ENCODE measurements at regions not wholly inside any gene's neighbourhood (a gene's known extent, or its start where the extent isn't known, plus 50 kb on each side); places are given as distances from the start of the nearest gene placed in this dataset.
"Not testable (repeated sequence)": the region's sequence is repeated elsewhere in the genome, so short reads cannot be mapped to it uniquely, and the experiment has no call there.

GRCh38 chr14:48725051-48725734 is 861.0 kb downstream of the RPS29 start:
- POLR2A ChIA-PET: no interaction called here
- Mint-ChIP-seq H3K4me1 (no peaks in the 10 kb centered on the region), H3K9me3 (peaks cover 0 to 7% (median 0%) of the 10 kb centered on the region in 9 donors), H3K36me3 (no peaks in the 10 kb centered on the region), H3K27me3 (no peaks in the 10 kb centered on the region), H3K4me3 (no peak overlapping the region), H3K27ac (no peak overlapping the region)
- ATAC-seq: no peak
- DNase-seq: no peak

DNA sequence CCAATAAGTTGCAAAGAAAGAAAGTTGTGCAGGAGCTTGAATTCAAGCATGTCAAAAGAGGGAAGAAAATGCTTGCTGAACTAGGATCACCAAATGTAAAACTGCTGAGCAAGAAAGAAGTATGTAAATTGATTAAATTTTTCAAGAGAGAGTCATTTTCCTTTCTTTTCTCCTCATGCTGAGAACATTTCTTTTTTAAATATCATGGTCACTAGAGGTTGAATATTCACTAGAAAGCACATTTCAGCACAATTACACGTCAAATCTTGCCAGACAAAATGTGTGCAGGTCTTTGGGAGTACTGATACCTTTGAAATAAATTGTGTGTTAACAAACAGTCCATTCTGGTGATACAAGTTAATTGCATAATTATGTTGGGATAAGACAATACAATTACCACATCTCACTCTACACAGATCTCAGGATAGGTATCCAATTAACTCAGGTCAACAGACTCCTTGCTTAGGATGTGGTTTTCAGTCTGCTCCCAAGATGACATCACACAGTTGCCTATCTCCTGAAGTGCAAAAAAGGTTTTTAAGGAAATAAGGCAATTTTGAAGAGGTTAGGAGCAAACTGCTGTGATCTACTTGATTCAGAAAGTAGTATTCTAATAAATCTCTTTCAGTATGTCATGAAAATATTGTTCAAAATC is 862.2 kb downstream of the RPS29 start:
- Mint-ChIP-seq H3K4me1 (no peaks in the 10 kb centered on the region), H3K27me3 (peaks cover 0 to 2% (median 0%) of the 10 kb centered on the region in 5 donors), H3K27ac (no peak overlapping the region), H3K4me3 (no peak overlapping the region), H3K9me3 (peaks cover 0 to 7% (median 0%) of the 10 kb centered on the region in 9 donors), H3K36me3 (no peaks in the 10 kb centered on the region)
- ATAC-seq (no peak), DNase-seq (no peak)
- POLR2A ChIA-PET: no interaction called here

- POLR2A ChIA-PET: no interaction called here
- no peaks in the 10 kb centered on the region for H3K4me1 Mint-ChIP-seq
- H3K4me3 Mint-ChIP-seq: no peak overlapping the region
- H3K27me3 Mint-ChIP-seq: peaks cover 0 to under 1% (median 0%) of the 10 kb centered on the region in 5 donors
- H3K27ac Mint-ChIP-seq: no peak overlapping the region
- no peak for ATAC-seq
- H3K36me3 Mint-ChIP-seq: no peaks in the 10 kb centered on the region
- peaks cover 0 to 21% (median under 1%) of the 10 kb centered on the region in 9 donors for H3K9me3 Mint-ChIP-seq
- no peak for DNase-seq
Measured at GRCh38 chr14:48714366-48714765, 871.8 kb downstream of the RPS29 start.

GRCh38 chr14:48710133-48710532 is 876.0 kb downstream of the RPS29 start:
- no peaks in the 10 kb centered on the region for H3K27me3 Mint-ChIP-seq
- POLR2A ChIA-PET: no interaction called here
- ATAC-seq (no peak), DNase-seq (no peak)
- H3K27ac Mint-ChIP-seq: no peak overlapping the region
- no peak overlapping the region for H3K4me3 Mint-ChIP-seq
- H3K4me1 Mint-ChIP-seq: no peaks in the 10 kb centered on the region
- H3K36me3 Mint-ChIP-seq: no peaks in the 10 kb centered on the region
- H3K9me3 Mint-ChIP-seq: peaks cover 0 to 21% (median 0%) of the 10 kb centered on the region in 9 donors

DNA sequence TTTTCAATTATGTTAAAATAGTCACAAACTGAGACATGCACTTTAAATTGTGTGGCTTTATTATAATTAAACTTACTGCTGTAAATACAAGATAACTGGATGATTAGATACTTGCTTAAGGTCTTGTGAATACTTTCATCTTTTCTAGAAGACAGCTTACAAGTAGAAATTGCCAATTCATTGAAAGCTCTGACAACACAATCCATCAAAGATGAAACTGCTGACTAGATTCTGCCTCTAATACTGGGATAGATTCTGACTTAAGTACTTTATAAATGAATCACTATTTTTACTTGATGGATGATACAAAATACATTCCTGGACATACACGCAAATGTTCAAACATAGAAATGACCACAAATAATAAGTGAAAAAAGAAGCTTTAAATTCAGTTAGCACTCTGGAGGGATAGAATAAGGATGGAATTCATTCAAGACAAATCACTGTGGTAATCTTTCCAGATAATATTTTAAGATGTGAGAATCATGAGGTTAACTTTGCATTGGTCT is 876.8 kb downstream of the RPS29 start:
- POLR2A ChIA-PET: no interaction called here
- no peak overlapping the region for H3K27ac Mint-ChIP-seq
- no peaks in the 10 kb centered on the region for H3K27me3 Mint-ChIP-seq
- peaks cover 0 to 21% (median 0%) of the 10 kb centered on the region in 9 donors for H3K9me3 Mint-ChIP-seq
- H3K4me1 Mint-ChIP-seq: no peaks in the 10 kb centered on the region
- ATAC-seq: no peak
- no peaks in the 10 kb centered on the region for H3K36me3 Mint-ChIP-seq
- no peak overlapping the region for H3K4me3 Mint-ChIP-seq
- no peak for DNase-seq

DNA sequence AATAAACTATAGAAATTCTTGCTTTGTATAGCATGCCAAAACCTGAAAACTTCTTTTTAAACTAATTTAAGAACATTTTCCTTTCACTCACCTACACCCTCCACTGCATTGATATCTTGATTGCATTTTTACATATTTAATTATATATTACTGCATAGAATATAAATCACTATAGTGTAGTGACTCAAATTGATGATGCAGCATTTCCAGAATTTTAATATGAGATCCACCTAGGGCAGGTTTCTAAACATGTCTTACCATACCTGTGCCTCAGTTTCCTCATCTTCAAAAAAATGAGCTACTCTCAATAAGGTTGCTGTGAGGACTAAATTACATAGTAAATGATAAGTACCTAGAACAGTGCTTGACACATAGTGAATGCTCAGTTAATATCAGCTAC is 881.5 kb downstream of the RPS29 start:
- Mint-ChIP-seq H3K4me3 (no peak overlapping the region), H3K27ac (no peak overlapping the region), H3K9me3 (peaks cover 0 to 14% (median 7%) of the 10 kb centered on the region in 9 donors), H3K27me3 (no peaks in the 10 kb centered on the region), H3K4me1 (no peaks in the 10 kb centered on the region), H3K36me3 (peaks cover 0 to 3% (median 0%) of the 10 kb centered on the region in 3 donors)
- ATAC-seq (no peak), DNase-seq (no peak)
- POLR2A ChIA-PET: no interaction called here

GRCh38 chr14:48703728-48704467 is 882.3 kb downstream of the RPS29 start:
- no peak for DNase-seq
- no peak for ATAC-seq
- no peaks in the 10 kb centered on the region for H3K27me3 Mint-ChIP-seq
- H3K9me3 Mint-ChIP-seq: peaks cover 0 to 20% (median 11%) of the 10 kb centered on the region in 9 donors
- H3K36me3 Mint-ChIP-seq: peaks cover 0 to 10% (median 0%) of the 10 kb centered on the region in 3 donors
- POLR2A ChIA-PET: no interaction called here
- H3K4me1 Mint-ChIP-seq: no peaks in the 10 kb centered on the region
- no peak overlapping the region for H3K27ac Mint-ChIP-seq
- H3K4me3 Mint-ChIP-seq: no peak overlapping the region

GRCh38 chr14:48697362-48697761 is 888.8 kb downstream of the RPS29 start:
- H3K4me1 Mint-ChIP-seq, H3K4me3 Mint-ChIP-seq, H3K27ac Mint-ChIP-seq, POLR2A ChIA-PET, H3K27me3 Mint-ChIP-seq, ATAC-seq: not testable (repeated sequence)
- Mint-ChIP-seq H3K9me3 (peaks cover 0 to 28% (median 13%) of the 10 kb centered on the region in 9 donors), H3K36me3 (peaks cover 0 to 16% (median 0%) of the 10 kb centered on the region in 3 donors)
- peak in 1 of 10 donors; percentile 45 for DNase-seq

- Mint-ChIP-seq H3K36me3 (peaks cover 0 to 6% (median 0%) of the 10 kb centered on the region in 3 donors), H3K27me3 (no peaks in the 10 kb centered on the region), H3K4me3 (no peak overlapping the region), H3K27ac (no peak overlapping the region), H3K4me1 (no peaks in the 10 kb centered on the region), H3K9me3 (peaks cover 0 to 11% (median 3%) of the 10 kb centered on the region in 9 donors)
- ATAC-seq: no peak
- DNase-seq: no peak
- POLR2A ChIA-PET: no interaction called here
Measured at GRCh38 chr14:48693793-48694192, 892.4 kb downstream of the RPS29 start.

- Mint-ChIP-seq H3K27me3 (no peaks in the 10 kb centered on the region), H3K27ac (no peak overlapping the region), H3K4me3 (no peak overlapping the region), H3K36me3 (no peaks in the 10 kb centered on the region), H3K9me3 (peaks cover 0 to 3% (median 0%) of the 10 kb centered on the region in 9 donors), H3K4me1 (no peaks in the 10 kb centered on the region)
- POLR2A ChIA-PET: no interaction called here
- no peak for ATAC-seq
- DNase-seq: no peak
Measured at GRCh38 chr14:48690349-48690748, 895.8 kb downstream of the RPS29 start.

- no peaks in the 10 kb centered on the region for H3K27me3 Mint-ChIP-seq
- no peak overlapping the region for H3K4me3 Mint-ChIP-seq
- POLR2A ChIA-PET: no interaction called here
- ATAC-seq (no peak), DNase-seq (no peak)
- no peaks in the 10 kb centered on the region for H3K36me3 Mint-ChIP-seq
- H3K9me3 Mint-ChIP-seq: peaks cover 0 to 4% (median 0%) of the 10 kb centered on the region in 9 donors
- H3K27ac Mint-ChIP-seq: no peak overlapping the region
- no peaks in the 10 kb centered on the region for H3K4me1 Mint-ChIP-seq
Measured at GRCh38 chr14:48686650-48687049, 899.5 kb downstream of the RPS29 start.

DNA sequence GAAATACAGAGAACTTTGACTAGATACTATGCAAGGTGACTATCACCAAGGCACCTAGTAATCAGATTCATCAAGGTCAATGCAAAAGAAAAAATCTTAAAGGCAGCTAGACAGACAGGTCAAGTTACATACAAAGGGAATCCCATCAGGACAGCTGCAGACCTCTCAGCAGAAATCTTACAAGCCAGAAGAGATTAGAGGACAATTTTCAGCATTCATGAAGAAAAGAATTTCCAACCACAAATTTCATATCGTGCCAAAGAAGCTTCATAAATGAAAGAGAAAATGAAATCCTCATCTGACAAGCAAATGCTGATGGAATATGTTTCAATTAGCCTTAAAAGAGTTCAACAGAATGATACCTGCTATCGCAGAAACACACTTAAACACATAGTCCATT is 913.7 kb downstream of the RPS29 start:
- Mint-ChIP-seq H3K36me3 (no peaks in the 10 kb centered on the region), H3K27ac (no peak overlapping the region), H3K9me3 (peaks cover 5 to 21% (median 14%) of the 10 kb centered on the region in 9 donors), H3K4me3 (no peak overlapping the region), H3K27me3 (peaks cover 0 to 2% (median 0%) of the 10 kb centered on the region in 5 donors), H3K4me1 (no peaks in the 10 kb centered on the region)
- DNase-seq: no peak
- no peak for ATAC-seq
- POLR2A ChIA-PET: no interaction called here

GRCh38 chr14:48670939-48671338 is 915.2 kb downstream of the RPS29 start:
- POLR2A ChIA-PET: no interaction called here
- H3K4me3 Mint-ChIP-seq: no peak overlapping the region
- H3K4me1 Mint-ChIP-seq: no peaks in the 10 kb centered on the region

More at GRCh38 chr14:48670939-48671338, 915.2 kb downstream of the RPS29 start:
- DNase-seq (no peak), ATAC-seq (no peak)
- no peak overlapping the region for H3K27ac Mint-ChIP-seq
- H3K27me3 Mint-ChIP-seq: peaks cover 0 to 2% (median 0%) of the 10 kb centered on the region in 5 donors
- H3K9me3 Mint-ChIP-seq: peaks cover 5 to 18% (median 15%) of the 10 kb centered on the region in 9 donors
- H3K36me3 Mint-ChIP-seq: no peaks in the 10 kb centered on the region

Measured in naive thymus-derived CD8-positive, alpha-beta T cell (primary cell).